ENCODE measurements at regions not wholly inside any gene's neighbourhood (a gene's known extent, or its start where the extent isn't known, plus 50 kb on each side); places are given as distances from the start of the nearest gene placed in this dataset.
"Not testable (repeated sequence)": the region's sequence is repeated elsewhere in the genome, so short reads cannot be mapped to it uniquely, and the experiment has no call there.

DNA sequence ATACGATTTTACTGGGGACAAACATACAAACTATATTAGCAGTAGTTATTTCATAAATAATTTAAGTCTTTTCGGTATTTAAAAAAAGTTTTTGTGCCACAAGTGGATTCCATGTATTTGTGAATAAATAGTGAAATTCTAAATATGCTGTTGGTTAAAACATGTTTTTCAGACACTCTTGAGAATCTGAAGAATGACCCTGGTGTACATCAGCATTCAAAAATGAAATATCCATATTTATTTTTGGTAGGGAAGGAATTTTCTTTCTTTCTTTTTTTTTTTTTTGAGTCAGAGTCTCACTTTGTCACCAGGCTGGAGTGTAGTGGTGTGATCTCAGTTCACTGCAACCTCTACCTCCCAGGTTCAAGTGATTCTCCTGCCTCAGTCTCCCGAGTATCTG is 136.1 kb upstream of the CDK6 start:
- FAIRE-seq: no peak

DNA sequence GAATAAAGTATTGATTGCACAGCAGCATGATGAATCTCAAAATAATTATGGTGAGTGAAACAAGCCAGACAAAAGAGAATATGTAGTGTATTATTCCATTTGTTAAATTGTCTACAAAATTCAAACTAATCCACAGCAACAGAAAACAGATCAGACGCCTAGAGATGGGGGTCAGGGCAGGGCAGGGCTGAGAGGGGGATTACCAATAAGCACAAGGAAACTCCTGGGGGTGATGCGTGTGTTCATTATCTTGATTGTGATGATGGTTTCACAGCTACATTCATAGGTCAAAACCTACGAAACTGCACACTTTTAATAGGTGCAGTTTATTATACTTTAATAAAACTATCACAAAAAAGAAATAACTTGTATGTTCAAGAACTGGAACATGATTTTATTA is 132.7 kb upstream of the CDK6 start:
- no peak for FAIRE-seq

DNA sequence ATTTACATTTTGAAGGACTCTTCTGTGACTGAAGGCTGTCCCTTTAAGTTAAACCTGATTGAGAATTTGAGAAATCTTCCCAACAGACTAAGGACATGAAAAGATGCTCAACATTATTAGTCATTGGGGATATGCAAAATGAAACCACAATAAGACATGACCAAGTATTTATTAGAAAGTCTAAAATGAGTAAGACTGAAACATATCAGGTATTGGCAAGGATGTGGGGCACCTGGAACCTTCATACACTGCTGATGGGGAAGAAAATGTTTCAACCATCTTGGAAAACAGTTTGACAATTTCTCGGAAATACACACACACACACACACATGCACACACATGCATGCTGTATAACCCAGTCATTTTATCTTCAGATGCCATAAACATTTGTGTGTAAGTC is 132.1 kb upstream of the CDK6 start:
- FAIRE-seq: no peak

DNA sequence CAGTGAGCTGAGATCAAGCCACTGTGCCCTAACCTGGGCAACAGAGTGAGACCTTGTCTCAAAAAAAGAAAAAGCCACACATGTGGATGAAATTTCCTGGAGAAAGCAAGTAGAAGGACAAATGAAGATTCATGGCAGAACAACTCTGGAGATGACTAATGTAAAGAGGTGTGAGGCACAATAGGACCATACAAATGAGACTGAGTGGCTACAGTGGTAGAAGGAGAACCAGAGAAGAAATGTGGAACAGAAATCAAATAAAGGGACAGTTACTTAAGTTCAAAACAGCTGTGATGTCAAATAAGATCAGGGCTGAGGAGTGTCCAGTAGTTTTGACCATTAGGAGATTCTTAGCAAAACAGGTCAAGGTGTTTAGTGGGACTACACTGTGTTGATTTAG is 130.9 kb upstream of the CDK6 start:
- FAIRE-seq: no peak

DNA sequence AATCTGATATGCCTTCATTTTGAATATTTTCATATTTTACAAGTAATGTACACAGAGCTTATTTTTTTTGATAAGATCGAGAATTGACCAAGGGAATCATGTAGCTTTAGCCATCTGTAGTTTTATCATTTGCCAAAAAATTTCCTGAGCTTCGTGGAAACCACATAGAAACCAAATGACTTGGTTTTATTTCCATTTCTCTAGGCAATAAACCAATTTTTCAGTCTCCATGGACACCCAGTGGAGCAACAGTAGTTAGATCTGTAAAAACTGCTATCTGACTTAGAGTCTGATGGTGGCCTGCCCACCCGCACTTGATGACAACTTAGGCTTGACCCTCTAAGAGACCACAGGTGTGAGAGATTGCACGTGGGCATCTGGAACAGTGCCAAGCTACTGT is 127.8 kb upstream of the CDK6 start:
- FAIRE-seq: no peak

DNA sequence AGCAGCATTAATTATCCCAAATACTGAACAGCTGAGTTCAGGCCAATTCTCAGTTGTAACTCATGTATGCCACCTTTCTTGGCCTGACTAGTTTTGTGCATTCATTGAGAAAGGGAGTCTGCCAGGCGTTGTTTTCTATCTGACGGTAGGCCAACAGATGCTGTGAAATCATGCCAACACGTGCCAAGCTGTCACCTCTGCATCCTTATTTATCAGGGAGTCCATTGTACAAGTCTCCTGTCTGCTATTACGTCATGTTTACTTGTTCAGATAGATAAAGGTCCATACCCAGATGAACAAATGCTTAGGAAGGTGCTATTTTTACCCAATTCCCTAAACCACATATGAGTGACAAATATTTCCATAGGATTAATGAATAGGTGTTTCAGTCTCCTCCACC is 127.2 kb upstream of the CDK6 start:
- FAIRE-seq: no peak

DNA sequence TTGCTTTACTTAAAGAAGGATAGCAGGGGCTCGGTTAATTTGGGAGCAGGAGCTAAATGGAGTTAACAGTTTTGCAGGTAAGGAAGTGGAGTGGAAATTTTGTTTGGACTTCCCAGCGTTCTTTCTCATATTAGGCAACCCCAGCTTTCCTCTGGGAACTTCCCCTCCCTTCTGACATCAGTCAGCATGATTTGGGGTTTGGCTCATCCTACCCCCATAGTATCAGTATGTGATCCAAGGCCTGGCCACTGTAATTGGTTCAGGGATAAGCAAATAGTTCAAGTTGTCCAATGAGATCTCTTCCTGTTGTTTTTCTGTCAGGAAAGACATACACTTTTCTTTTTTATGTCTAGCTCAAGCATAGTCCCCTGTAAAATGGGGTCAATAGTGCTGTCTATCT is 125.6 kb upstream of the CDK6 start:
- no peak for FAIRE-seq

DNA sequence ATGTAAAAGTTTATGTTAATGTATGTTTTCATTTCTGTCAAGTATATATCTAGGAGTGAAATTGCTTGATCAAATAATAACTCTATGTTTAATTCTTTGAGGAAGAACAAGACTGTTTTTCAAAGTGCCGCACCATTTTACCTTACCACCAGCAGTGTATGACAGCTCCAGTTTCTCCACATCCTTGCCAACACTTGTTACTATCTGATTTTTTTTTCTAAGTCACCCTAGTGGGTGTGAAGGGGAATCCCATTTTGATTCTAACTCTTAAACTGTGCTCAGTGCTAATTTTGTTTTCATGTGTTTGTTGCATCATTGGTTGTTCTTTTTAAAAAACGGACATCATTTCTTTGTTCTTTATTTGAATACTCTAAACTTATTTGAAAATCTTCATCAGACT is 120.2 kb upstream of the CDK6 start:
- no peak for FAIRE-seq

DNA sequence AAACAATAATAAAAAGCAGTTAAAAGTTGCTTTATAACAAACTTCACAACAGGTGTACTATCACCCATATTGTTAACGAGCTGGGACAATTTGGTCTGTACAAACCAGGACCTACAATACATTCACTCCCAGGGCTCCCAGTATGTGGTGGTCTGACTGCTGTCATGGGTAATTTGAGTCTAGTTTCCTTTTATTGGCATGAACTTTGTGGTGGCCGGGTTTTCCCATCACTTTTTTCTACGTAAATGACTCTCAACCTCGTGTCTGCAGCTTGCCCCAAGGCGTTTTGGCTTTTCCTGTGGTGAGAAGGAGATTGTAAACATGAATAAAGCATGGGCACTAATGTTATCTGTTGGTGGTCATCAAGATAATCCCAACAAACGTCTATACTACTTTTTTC is 118.7 kb upstream of the CDK6 start:
- FAIRE-seq: no peak

DNA sequence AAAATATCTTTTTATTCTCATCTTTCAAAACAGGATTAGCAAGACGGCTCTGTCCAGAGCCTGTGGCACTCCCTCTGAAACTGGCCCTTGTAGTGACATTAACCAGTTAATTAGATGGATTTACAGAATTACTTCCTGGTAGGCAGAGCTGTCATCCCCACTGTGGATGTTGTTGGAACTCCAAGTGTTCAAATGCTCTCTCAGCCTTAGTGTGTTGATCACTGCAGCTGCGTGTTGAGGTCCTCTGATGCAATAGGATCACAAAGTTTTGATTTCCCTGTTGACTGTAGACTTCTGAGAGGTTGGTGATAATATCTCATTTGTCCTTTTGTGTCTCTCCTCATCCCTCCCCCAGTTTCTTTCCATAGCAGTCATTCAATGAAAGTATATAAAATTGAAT is 117.3 kb upstream of the CDK6 start:
- no peak for FAIRE-seq

DNA sequence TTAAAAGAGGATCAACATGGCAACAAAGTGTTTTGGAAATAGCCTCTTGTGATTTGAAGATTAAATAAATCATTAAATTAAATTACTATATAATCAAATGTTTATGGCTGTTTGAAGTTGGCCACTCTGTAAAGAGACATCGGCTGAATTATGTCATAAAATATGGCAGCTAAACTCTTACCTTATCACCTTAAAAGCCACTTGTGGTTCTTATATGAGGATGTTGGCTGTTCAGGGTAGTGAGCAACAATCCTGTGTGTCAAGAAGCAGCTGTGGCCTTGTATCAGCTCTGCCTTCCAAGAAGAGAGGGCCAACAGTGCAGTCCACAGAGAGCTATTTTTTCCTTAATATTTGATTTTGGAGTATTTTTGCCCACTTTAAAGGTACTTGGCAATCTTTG is 113.4 kb upstream of the CDK6 start:
- peak; percentile 72 for FAIRE-seq

DNA sequence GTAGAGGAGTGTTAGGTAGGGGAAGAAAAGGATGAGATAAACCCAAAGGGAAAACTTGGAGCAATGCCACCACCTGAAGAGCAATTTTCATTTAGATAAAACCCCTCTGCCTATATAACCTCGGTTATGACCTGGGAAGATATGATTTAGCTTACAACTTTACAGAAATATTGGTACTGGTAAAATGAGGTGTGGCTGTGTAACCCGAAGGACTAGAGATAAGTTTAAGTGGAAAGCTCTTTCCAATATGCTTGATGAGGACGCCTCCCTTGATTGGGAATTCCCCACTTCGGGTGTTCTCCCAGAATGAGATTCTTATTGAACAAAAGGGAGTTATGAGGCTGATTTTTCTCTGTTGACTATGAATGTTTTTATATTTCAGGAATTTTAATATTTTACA is 109.5 kb upstream of the CDK6 start:
- no peak for FAIRE-seq

DNA sequence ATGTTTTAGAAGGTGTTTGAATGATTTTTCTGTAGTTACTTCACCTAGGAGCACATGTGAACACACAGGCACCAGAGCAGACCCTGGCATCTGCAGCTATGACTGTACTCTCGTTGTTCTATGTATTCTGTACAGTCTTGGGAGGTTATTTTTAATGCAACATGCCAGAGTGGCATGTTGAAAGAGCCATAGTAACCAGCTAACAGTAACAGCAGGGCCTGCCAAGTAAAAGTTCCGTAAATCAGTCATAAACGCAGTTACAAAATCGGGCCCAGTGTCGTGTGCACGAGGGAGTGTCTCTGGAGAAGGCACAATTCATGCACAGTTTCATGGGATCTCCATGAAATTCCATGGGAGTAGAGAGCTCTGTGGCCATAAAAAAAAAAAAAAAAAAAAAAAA is 108.3 kb upstream of the CDK6 start:
- no peak for FAIRE-seq

DNA sequence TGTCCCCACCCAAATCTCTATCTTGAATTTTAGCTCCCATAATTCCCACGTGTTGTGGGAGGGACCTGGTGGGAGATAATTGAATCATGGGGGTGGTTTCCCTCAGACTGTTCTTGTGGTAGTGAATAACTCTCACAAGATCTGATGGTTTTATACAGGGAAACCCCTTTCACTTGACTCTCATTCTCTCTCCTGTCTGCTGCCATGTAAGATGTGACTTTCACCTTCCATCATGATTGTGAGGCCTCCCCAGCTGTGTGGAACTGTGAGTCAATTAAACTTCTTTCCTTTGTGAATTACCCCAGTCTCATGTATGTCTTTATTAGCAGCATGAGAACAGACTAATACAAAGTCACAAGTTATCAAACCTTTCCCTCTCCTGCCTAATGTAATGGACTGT is 106.3 kb upstream of the CDK6 start:
- not testable (repeated sequence) for FAIRE-seq

DNA sequence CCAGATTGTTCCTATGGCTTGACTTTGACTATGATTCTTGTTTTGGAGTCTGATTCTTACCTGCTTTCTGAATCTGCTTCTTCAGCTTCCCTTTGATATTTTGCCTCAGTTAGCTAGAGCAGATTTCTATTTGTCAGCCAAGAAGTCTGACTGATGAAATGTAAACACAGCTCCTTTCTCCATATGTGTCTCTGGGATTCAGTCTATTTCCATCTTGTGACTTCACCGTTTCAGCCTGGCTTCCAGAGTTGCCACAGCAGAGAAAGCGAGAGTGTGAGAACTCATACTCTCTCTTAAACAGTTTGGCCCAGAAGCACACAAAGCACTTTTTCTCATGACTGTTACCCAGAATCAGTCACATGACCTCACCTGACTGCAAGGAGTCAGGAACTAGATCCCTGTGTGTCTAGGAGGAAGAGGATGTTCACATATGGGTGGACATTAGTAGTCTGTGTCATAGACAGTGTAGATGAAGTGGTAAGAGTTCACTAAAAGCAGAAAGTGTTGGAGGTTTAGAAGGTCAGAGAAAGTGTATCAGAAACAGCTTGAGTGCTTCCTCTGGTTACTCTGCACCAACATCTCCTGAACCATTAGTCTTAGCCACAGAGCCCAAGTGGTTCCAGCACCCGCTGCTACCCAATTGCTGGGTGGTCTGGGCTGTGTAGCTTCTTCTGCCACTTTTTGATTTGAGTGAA is 103.4 kb upstream of the CDK6 start:
- FAIRE-seq: no peak

DNA sequence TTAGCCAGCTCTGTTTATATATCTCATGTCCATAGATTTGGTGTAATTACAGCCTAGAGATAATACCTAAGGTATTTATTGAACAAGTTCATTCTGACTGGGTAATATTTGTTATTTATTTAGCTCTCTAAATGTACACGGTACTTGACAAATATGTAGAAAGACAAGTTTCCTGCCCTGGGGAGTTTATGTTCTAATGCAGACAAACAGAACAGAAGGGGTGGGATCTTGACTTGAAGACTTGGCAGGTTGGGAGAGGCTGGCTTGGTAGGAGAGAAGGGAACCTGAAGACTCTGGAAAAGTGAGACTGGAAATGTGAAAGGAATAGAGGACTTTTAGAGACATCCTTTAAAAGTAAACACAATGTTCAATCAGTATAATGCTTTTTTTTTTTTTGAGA is 97.7 kb upstream of the CDK6 start:
- FAIRE-seq: no peak

DNA sequence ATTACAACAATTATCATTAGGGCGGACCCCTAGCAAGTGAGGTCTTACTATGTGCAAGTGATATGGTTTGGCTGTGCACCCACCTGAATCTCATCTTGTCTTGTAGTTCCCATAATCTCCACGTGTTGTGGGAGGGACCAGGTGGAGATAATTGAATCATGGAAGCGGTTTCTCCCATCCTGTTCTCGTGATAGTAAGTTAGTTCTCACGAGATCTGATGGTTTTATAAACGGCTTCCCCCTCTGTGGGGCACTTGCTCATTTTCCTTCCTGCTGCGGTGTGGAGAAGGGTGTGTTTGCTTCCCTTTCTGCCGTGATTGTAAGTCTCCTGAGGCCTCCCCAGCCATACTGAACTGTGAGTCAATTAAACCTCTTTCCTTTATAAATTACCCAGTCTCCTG is 96.1 kb upstream of the CDK6 start:
- no peak for FAIRE-seq

DNA sequence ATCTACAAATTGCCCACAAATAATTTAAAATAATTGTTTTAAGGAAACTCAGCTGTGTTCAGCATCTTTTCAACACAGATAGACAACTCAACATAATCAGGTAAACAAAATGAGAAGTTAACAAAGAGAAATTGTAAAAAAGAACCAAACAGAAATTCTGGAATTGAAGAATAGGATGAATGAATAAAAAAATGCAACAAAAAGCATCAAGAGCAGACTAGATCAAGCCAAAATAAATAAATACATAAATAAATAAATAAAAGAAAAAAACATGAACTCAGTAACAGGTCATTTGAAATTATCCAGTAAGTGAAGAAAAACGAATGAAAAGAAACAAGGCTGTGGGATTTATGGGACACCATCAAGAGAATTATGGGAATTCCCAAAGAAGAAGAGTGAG is 94.0 kb upstream of the CDK6 start:
- no peak for FAIRE-seq

DNA sequence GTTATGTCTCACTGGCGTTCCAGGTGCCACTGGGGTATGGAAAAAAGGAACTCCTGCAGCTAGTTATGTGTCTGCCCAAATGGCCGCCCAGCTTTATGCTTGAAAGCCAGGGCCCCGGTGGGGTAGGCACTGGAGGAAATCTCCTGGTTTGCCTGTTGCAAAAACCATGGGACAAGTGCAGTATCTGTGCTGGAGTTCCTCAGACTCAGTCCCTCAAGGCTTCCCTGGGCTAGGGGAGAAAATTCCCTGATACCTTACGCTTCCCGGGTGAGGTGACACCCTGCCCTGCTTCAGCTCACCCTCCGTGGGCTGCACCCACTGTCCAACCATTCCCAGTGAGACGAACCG is 90.3 kb upstream of the CDK6 start:
- no peak for FAIRE-seq

DNA sequence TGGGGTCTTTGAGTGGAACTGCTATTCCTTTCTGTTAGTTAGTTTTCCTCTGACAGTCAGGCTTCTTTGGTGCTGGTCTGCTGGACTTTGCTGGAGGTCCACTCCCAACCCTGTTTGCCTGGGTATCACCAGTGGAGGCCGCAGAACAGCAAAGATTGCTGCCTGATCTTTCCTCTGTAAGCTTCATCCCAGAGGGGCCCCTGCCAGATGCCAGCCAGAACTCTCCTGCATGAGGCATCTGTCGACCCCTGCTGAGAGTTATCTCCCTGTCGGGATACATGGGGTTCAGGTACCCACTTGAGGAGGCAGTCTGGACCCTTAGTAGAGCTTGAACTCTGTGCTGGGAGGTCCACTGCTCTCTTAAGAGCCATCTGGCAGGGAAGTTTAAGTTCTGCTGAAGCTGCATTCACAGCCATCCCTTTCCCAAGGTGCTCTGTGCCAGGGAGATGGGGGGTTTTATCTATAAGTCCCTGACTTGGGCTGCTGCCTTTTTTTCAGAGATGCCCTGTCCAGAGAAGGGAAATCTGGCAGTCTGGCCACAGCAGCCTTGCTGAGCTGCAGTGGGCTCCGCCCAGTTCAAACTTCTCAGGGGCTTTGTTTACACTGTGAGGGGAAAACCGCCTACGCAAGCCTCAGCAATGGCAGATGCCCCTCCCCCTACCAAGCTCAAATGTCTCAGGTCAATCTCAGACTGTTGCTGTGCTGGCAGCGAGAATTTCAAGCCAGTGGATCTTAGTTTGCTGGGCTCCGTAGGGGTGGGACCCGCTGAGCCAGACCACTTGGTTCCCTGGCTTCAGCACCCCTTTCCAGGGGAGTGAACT is 89.7 kb upstream of the CDK6 start:
- no peak for FAIRE-seq

DNA sequence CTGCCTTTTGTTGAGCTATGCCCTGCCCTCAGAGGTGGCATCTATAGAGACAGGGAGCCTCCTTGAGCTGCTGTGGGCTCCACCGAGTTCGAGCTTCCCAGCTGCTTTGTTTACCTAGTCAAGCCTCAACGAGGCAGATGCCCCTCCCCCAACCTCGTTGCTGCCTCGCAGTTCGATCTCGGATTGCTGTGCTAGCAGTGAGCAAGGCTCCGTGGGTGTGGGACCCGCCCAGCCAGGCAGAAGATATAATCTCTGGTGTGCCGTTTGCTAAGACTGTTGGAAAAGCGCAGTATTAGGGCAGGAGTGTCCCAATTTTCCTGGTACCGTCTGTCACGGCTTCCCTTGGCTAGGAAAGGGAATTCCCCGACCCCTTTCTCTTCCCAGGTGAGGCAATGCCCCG is 88.4 kb upstream of the CDK6 start:
- FAIRE-seq: no peak

DNA sequence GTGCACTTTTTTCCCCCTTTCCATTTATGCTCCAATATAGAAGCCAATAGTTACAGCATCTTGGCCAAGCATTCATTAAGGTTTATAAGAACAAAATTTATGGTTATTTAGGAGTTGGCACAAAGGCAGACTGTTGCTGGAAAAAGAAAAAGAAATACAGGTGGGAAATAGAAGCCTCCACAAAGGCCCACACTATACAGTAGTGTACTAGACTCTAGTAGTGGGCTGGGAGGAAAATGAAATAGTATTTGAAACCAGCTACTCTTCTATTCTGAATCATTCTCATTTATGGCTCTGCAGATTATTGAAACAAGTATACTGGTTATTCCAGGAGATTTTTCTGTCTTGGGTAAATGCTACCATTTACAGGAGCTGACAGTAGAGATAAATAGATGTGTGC is 80.9 kb upstream of the CDK6 start:
- no peak for FAIRE-seq

DNA sequence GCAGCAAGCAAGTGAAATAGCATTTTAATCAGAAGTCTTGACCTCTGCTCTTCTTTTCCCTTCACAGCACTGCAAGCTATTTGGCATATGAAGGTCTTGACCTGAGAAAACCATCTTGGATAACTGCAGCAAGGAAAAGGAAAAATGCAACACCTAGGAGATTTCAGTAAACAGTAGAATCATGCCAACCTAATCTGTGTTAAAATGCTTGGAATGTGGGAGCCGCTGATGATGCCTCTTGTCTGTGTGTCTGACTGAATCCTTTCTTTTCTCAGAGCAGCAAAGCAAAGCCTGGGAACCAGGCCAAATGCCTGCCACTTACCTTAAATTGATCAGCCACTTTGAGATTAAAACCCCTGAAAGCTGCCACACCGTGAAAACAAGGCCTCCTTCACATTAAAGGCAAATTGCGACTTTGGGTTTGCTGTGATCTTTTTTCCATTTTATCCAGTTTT is 80.4 kb upstream of the CDK6 start:
- no peak for FAIRE-seq

DNA sequence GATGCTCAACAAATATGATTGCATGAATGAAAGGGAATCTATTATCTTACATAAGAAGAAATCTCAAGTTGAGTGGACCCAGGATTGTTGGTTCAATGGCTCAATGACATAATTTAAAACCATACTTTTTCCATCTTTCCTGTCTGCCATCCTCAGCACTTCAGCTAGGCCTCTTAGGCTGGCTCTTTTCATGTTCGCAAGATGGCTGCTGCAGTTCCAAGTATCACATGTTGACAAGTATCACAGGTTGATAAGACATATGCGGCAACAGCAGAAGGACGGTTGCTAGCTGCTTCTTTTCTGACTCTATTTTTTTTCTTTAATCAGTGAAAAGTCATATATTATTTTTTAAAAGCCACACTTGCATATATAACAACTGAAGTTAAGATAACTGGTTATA is 79.0 kb upstream of the CDK6 start:
- FAIRE-seq: no peak

DNA sequence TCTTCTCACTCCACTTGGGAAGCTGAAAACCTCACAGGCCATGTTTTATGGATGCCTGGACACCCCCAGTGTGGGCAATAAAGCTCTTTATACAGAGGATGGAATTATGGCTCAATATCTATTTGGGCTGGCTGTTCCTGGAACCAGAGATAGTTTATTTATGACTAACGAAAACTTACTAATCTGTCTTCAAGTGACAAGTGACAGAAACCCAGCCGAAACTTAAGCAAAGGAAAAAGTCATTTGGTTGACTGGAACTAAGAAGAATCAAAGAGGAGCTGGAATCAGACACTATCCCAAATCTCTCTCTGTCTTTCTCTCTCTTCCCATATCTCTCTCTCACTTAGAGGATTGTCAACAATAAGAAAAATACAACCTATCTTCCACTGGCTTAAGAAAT is 78.3 kb upstream of the CDK6 start:
- FAIRE-seq: no peak

Data from colon (tissue), 2 donors.